ENCODE measurements at regions not wholly inside any gene's neighbourhood (a gene's known extent, or its start where the extent isn't known, plus 50 kb on each side); places are given as distances from the start of the nearest gene placed in this dataset.
"Not testable (repeated sequence)": the region's sequence is repeated elsewhere in the genome, so short reads cannot be mapped to it uniquely, and the experiment has no call there.

DNA sequence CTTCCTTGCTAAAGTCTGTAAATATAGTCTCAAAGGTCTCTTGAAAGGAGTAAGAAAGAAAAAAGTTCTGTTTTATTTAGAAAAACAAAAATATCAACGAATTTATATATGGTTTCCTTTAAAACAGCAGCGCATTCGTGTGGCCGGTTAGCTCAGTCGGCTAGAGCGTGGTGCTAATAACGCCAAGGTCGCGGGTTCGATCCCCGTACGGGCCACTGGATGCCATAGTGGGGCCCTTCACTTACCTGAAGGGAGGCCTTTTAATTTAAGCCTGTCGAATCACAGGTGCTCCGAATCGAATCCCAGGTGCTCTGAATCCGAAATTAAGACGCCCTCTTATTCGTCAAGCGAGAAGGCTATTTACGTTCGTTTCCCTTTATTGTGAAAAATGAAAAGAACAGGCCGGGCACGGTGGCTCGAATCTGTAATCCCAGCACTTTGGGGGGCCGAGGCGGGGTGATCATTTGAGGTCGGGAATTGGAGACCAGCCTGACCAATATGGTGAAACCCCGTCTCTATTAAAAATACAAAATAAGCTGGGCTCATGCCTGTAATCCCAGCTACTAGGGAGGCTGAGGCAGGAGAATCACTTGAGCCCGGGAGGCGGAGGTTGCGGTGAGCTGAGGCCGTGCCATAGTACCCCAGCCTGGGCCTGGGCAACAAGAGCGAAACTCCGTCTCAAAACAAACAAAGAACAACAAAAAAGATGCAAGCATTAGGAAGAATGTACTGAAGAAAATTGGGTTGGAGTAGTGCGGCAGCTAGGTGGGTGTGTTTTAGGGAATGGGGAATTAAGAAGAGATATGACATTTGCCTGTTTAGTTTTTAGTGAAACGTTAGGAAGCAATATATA lies 195.8 kb upstream of the ZNF184 start:
- DNase-seq, result peak; percentile 83

DNA sequence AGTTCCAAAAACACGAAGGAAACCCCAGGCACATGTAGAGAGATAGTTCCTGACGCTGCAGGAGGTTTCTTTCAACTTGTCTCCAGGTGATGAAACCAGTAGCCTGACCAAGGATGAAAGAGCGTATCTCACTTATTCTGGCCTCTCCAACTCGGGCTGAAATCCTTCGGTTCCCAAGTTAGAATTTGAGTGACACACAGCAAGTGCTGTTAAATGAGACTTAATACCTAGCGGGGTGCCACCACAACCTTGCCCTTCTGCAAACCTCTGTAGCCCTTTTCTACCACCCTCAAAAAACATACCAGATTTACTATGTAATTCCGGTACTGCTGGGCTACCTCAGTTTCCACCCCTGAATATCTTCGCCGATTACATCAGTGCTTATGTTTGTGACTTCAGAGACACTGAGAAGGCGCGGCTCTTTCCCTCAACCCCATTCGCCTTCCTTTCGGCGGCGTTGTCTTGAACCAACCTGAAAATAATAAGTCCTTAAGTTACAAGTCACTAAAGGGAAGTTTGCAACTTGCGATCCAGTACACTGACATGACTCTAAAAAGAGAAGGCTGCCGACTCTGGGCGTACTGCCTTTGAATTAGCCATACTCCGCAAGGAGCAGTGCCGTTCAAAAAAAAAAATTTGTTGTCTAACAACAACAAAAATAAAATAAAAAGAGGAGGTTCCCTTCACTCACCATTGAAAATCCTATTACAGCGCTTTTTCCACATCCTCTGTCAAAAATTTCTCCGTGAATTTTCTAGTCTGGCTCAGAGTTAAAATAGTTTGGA lies 194.9 kb upstream of the ZNF184 start:
- no peak for DNase-seq

DNA sequence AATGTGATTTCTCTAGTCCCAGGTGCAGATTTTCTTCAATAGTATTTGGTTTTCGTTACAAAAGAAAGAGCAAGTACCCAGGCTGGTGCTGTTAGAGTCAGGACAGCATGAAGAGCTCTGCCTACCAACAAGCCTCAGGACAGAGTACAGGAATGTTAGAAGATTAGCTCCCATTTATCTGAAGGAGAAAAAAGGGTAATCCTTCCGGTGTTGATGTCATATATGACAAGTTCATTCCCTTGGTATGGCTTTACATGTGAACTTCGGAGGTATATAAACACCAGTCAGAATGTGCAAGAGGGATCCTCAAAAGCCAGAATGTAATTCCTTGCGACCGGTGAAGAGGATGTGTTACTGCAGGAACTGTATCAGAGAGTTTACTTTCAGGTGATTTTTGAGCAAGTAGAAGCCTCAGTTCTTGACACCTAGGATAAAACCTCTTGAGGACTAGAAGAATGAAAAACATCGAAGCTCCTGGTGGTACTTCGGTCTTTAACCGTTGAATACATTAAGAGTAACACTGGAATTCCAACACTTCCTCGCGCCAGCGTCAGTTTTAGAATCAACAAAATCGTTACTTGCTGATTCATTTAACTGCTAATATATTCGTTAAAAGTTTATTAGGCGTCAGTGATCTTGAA lies 194.2 kb upstream of the ZNF184 start:
- DNase-seq, result no peak

DNA sequence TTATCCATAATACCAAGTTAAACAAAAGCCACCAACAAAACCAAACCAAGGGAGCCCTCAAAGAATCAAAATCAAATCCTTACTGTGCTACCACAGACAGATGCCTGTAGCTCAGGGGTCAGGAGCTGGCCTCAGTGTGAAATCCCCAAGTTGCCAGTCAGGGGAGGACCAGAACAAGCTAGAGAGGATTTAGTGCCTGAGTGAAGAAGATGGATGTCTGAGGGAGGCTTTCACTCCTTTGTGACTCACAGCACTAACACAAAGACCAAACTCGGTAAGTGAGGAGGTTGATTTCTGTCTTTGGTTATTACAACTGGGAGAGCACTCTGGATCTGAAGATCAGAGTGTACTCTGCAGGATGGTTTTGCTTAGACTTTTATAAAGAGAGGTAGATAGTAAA lies 189.9 kb upstream of the ZNF184 start:
- no peak for DNase-seq

DNA sequence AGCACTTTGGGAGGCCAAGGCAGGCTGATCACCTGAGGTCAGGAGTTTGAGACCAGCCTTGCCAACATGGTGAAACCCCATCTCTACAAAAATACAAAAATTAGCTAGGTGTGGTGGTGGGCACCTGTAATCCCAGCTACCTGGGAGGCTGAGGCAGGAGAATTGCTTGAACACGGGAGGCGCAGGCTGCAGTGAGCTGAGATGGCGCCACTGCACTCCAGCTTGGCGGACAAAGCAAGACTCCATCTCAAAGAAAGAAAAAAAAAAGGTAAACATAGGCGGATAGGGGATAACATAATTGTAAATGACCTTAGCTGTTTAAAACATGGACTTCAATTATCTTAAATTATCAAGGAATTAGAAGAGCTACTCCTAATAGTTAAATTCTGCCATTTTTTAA lies 189.3 kb upstream of the ZNF184 start:
- DNase-seq, result not testable (repeated sequence)

DNA sequence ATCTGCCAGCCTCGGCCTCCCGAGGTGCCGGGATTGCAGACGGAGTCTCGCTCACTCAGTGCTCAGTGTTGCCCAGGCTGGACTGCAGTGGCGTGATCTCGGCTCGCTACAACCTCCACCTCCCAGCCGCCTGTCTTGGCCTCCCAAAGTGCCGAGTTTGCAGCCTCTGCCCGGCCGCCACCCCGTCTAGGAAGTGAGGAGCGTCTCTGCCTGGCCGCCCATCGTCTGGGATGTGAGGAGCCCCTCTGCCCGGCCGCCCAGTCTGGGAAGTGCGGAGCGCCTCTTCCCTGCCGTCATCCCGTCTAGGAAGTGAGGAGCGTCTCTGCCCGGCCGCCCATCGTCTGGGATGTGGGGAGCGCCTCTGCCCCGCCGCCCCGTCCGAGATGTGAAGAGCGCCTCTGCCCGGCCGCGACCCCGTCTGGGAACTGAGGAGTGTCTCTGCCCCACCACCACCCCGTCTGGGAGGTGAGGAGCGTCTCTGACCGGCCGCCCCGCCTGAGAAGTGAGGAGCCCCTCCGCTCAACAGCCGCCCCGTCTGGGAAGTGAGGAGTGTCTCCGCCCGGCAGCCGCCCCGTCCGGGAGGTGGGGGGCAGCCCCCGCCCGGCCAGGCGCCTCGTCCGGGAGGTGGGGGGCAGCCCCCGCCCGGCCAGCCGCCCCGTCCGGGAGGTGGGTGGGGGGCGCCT lies 180.4 kb upstream of the ZNF184 start:
- not testable (repeated sequence) for DNase-seq

DNA sequence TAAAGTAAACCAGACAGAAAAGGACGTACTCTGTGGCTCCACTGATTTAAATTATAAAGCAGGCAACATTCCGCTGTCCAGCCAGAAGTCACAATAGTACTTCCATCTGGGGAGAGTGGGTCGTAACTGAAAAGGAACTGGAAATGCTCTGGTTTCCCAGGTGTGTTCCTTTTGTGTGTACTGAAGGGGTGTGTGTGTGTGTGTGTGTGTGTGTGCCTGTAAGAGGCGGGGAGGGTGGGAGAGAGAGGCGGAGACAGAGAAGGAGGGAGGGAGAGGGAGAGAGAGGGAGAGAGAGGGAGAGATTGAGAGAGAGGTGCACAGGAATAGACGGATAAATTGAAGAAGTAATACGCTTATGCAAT lies 178.4 kb upstream of the ZNF184 start:
- DNase-seq, result no peak

DNA sequence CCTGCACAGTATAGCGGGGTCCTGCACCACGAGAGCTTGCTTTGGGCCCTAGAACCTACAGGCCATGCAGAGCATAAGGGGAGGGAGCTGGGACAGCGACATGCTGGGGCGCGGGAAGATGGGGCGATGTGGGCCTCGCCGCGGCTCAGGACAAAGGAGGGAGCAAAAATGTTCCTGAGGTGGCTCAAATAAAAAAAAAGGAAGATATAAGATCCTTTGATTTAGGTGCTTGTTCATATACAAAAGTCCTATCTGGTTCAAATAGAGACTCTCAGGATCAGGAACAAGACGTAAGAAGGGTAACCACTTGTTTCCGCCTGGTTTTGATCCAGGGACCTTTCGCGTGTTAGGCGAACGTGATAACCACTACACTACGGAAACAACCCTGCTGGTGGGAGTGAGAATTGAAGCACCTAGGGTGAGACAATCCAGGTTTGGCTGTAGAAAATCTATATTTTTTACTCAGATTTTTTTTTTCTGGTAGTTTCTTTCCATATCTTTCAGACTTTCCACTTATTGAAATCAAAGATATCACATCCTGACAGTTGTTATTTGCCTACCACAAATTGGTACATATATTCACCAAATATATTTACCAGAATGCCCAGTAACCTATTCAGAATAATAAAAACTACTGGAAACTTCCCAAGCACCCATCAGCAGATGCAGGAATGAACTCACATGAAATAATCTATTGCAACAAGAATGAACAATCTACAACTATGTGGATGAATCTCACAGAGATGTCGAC lies 177.9 kb upstream of the ZNF184 start:
- DNase-seq, result peak; percentile 11

DNA sequence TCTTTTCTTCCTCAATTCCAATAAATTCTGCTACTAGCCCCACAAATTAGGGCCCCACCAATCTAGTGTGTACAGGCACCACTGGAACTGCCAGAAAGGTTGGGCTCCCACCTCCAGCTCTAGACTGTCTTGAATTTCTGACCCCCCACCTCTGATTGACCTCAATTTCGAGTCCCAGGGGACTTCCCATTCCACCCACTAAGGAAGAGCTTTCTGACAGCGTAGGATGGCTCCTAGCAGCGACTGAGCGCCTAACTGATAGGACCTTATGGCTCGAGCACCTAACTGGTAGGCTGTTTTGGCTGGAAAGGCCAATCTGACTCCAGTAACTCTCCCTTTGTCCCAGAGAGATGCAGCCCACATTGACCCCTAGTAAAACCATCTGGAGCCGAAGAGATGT lies 171.6 kb upstream of the ZNF184 start:
- DNase-seq, result no peak

DNA sequence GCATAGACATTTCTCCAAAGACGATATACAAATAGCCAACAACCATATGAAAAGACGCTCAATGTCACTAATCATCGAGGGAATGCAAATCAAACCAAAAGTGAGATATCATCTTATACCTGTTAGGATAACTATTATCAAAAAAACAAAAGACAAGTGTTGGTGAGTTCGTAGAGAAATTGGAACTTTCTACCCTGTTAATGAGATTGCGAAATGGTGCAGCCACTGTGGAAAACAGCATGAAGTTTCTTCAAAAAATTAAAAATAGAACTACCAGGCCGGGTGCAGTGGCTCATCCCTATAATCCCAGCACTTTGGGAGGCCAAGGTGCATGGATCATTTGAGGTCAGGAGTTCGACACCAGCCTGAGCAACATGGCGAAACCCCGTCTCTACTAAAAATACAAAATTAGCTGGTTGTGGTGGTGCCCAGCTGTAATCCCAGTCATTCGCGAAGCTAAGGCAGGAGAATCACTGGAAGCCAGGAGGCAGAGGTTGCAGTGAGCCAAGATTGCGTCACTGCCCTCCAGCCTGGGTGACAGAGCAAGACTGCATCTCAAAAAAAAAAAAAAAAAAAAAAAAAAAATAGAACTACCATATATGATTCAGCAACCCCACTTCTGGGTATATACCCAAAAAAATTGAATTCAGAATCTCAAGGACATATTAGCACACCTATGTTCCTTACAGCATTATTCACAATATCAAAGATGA lies 170.0 kb upstream of the ZNF184 start:
- no peak for DNase-seq

DNA sequence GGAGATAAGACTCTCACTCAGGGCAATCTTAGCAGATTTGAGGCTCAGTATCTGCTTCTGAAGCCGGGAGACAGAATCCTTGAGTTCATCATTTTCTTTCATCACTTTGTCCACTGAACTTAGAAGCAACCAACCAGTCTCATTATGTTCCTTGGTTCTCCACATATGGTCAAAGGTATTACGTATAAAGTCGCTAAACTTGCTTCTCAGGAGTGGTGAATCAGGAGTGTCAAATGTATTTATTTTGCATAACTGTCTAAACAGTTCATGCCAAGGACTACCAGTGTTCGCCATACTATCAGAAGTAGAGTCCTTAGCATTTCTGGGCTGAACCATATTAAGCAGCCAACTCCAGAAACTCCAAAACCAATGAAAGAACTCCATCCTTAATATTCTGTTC lies 163.0 kb upstream of the ZNF184 start:
- DNase-seq, result not testable (repeated sequence)

DNA sequence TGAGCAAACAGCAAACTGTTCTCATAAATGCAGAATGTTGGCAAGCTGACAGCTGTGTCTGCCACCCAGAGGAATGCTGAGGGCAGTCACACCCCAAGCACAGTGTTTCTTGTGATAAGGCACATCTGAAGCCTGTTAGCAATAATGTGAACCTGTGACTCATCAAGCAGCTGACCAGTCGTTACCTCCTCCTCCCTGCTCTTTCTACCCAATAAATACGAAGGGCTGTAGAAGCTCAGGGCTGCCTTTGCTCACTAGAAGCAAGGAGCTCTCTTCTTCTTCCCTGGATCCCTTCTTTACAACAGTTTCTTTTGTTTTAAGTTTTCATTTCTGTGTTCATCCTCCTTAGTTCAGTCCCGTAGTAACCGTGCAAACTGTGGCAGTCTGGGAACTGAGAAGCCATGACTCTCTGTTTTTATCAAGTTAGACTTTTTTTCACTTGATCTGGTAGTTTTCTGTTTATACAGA lies 160.3 kb upstream of the ZNF184 start:
- DNase-seq, result not testable (repeated sequence)

DNA sequence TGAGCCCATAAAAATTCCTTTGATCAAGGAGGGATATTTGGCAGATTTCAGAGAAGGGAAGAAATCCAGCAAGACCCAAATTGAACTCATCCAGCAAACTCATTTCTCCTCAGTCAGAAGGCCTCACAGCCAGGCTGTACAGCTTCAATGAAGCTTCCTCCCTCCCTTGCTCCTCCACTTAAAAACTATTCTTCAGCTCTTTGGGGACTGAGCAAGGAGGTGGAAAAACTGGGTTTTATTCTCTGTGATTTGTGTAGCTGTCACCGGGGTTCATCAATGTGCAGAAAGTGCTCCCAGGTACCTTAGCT lies 158.7 kb upstream of the ZNF184 start:
- no peak for DNase-seq

DNA sequence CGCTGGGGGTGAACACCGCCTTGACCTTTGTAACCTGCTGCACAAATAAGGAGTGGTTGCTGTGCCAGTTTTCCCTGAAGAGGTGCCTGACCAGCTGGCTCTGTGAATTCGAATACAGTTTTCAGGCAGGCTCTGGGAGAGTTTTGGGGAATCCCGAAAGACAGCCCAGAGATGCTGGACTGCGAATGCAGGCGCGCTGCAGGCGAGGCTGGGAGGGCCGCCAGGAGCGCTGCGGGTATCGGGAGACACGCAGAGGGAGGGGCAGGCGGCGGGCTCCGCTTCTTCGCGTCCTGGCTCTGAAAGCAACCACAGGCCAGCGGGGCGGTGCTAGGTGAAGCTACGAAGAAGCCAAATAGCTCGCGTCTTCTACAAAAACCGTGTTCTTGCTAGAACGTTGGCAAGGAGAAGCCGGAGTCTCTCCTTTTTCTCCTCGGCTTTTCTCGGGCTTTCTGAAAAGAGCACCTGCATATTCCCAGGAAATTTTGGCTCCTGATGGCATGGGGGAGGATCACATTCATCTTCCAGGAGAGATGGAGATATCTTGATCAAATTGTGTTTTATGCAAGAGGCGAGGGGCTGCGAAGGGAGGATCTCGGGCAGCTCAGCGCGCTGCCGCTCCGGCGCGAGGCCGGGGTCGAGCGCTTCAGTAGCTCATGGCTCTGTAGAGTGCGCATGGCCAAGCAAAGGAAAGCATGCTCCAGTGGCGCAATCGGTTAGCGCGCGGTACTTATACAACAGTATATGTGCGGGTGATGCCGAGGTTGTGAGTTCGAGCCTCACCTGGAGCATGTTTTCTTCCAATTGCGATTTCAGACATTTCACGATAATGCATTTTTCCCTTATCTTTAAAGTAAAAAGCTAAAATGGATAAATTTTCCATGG lies 158.1 kb upstream of the ZNF184 start:
- DNase-seq, result peak; percentile 59

DNA sequence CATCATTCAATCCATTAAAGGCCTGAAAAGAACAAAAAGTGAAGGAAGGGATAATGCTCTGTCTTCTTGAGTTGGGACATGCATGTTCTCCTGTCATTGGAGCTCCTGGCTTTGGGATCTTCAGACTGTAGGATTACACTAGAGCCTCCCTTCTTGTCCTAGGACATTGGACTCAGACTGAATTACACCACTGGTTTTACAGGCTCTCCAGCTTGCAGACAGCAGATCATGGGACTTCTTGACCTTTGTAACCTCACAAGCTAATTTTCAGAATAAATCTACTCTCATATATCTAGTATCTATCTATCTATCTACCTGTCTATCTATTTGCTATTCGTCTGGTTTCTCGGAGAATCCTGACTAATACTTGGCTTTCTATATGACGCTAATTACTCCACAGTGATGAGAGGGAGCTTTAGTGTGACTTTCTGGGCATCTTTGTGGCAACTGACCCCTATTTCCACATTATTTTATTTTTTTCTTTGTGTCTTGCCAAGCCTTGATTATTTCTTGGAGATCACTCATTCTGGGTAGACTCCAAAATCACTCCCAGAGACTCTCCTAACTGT lies 151.9 kb upstream of the ZNF184 start:
- no peak for DNase-seq

DNA sequence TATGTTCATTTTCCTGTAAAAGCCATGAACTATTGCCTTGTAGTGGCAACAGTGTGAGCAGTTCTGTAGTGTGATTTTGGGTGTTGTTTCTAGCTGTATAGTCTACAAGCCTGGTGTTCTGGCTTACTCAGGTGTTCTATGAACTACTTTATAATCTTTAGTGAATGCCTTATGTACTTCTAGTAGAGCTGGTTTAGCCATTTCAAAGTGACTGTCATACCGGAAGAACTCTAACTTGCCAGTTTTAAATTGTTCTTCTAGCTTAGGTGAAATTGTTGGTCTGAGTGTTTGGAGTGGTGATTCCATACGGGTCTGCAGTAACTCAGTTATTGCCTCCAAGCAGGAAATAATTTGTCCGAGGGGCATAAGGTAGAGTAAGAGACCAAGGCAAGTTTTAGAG lies 150.2 kb upstream of the ZNF184 start:
- no peak for DNase-seq

DNA sequence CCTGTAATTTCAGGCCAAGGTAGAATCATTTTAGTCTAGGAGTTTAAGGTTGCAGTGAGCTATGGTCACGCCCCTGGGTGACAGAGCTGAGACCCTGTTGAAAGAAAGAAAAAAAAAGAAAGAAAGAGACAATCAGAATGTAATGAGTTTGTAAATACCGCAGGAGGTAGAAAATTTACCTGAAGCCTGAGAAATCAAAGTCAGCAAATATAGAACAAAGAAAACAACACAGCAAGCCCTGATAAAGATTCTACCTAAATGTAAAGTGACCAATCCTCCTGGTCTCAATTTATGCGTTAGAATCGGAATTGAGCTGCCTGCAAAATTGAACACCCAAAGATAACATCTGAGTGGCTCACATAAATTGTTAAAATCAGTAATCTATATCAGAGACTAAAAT lies 146.5 kb upstream of the ZNF184 start:
- DNase-seq, result no peak

DNA sequence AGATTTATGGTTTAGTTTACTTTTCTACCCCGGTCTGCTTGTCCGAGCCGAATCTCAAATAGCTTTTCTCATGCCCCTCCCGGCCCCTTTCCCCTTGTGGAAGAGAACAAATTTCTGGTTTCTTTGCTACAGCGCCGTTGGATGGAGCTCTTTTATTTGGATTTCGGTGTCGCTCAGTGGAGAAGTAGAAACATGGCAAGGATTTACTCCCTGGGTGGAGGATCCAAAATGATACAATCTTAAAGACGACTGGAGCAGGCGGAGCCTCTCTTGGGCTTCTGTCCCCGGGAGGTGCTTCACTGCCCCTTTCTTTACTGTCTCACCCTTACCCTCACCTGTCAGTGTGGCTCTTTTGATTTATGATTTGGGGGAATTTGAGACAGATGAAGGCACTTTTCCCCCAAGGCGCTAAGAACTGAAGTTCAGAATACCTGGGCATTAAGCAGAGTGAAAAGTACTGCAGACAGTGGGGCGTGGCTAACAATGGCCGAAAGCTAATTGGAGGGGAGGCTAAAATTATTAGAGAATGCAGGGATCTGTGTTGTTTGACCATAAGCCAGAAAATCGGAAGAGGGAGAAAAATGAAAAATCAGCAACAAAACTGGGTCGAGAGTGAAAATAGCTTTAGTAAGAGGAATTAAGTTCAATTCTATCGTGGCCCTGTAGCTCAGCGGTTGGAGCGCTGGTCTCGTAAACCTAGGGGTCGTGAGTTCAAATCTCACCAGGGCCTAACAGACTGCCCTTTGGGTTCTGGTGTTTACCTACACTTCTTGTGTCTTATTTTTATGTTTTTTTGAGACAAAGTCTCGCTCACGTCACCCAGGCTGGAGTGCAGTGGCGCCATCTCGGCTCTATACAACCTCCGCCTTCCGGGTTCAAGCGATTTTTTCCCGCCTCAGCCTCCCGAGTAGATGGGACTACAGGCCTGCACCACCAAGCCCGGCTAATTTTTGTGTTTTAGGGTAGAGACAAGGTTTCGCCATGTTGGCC lies 145.1 kb upstream of the ZNF184 start:
- peak; percentile 16 for DNase-seq

DNA sequence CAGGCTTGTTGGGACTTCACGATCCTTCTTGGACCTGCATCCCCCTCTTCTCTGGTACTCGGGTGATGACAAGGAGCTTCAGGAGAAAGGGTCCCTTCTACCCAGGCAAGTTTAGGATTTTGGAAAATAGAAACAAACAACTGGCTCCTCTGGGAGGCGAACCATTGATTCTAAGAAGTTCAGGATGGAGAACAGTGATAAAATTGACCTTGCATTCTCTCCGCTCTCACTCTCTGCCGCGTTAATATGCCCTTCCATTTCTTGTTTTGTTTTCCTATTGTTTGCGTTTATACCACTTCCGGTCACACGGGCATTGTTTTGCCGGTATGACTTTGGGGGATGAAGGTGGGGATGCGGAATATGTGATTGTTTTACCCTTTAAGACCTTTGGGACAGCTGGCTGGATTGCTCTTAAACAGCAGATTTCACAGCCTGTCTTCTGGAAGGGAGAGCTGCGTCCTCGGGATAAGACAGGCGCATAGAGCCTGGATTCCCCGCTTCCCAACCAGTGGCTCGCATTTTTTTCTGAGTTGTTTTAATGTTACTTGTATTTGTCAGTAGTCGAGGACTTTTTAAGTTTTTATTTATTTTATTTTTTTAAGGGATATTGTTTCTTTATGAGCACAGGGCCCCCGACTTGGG lies 144.3 kb upstream of the ZNF184 start:
- DNase-seq, result peak; percentile 16

All from NCI-H1105 (cell line).